AG10803 (cell line): ENCODE measurements at regions not wholly inside any gene's neighbourhood (a gene's known extent, or its start where the extent isn't known, plus 50 kb on each side); places are given as distances from the start of the nearest gene placed in this dataset.
"Not testable (repeated sequence)": the region's sequence is repeated elsewhere in the genome, so short reads cannot be mapped to it uniquely, and the experiment has no call there.

Experiments used
- DNase-seq: peaks from one replicate; pipeline ENCODE4 v3.0.0; 2010; ENCODE audit warnings: low read depth
- H3K4me3 ChIP-seq: 2 replicates; pipeline ENCODE4 v1.5.1; 2011; ENCODE audit warnings: mild to moderate bottlenecking, low read length, control low read depth
- CTCF ChIP-seq: conservative IDR thresholded peaks from 2 replicates; pipeline ENCODE4 v1.5.1; 2011; ENCODE audit warnings: mild to moderate bottlenecking, low read length, control low read depth, inconsistent platforms

DNA sequence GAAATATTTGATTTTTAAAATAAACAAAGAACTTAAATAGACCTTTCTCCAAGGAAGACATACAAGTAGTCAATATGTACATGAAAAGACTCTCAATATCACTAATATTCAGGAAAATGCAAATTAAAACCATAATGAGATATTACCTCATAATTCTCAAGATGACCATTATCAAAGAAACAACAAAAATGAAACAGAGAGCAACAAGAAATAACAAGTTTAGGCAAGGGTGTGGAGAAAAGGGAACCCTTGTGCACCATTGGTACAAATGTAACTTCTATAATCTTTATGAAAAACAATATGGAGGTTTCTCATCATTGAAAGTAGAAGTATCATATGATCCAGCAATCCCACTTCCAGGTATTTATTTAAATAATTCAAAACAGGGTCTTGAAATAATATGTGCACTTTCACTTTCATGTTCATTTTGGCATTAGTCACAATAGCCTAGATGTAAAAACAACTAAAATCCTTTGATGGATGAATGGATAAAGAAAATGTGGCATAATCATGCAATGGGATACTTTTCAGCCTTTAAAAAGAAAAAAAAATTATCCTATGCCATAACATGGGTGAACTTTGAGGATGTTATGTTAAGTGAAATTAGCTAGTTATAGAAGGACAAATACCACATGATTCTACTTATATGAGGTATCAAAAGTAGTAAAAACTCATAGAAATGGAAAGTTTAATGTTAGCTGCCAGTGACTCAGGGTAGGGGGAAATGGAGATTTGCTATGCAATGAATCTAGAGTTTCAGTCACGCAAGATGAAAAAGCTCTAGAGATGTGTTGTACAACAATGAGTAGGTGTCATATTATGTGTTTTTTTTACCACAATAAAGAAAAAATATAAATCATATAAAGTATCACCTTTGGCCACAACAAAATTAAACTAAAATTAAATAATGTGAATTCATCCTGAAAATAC is 114.5 kb upstream of the LYPLAL1 start:
- TF ChIP-seq CTCF = no peak
- H3K4me3 ChIP-seq = no peak overlapping the region
- DNase-seq = no peak

DNA sequence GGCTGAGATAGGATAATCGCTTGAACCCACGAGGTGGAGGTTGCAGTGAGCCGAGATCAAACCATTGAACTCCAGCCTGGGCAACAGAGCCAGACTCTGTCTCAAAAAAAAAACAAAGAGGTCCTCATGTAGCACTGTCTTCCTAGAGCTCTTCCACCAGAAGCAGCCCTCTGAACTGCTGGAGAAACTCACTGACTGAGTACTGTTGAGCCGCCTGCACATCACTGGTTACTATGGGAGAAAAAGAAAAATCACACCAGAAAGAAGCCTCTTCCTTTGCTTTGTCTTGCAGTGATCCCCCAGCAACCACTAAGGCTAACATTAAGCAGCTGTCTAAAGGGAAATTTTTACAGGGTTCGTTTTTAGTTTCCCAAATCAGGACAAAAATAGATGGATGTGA is 112.9 kb upstream of the LYPLAL1 start:
- no peak for DNase-seq
- no peak overlapping the region for H3K4me3 ChIP-seq
- no peak for TF ChIP-seq CTCF

DNA sequence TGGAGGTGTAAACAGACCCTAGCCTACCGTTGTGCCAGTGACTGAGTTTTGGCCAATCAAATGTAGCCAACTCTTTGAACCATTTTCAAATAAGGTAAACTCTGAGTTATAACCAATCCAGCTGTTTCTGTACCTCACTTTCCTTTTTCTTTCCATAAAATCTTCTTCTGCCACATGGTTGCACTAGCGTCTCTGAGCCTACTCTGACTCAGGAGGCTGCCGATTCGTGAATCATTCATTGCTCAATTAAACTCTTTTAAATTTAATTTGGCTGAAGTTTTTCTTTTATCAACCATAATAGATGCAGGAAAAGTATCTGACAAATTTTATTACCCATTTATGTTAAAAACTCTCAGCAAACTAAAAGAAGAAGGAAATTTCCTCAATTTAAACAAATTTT is 111.5 kb upstream of the LYPLAL1 start:
- no peak for DNase-seq
- no peak overlapping the region for H3K4me3 ChIP-seq
- TF ChIP-seq CTCF = no peak

DNA sequence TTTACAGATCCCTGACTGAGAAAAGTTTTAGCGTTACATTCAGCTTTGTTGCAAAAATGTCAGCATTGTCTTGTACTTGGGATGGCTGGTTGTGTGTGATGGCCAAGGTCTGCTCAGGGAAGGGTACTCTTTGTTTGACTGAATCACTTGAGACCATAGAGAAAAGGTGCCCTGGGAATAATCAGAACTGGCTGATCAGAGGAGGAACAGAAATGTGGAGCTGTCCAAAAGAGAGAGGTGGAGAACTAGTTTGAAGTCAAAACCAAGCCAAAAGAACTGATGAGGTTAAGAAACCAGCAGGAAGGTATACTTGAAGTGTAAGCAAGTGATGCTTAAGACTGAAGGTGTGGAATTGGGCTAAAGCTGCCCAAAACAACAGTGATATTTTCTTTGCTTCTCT is 107.6 kb upstream of the LYPLAL1 start:
- H3K4me3 ChIP-seq = no peak overlapping the region
- no peak for TF ChIP-seq CTCF

GRCh38 chr1:219066631-219067349 is 106.9 kb upstream of the LYPLAL1 start:
- TF ChIP-seq CTCF = peak; percentile 51
- H3K4me3 ChIP-seq = no peak overlapping the region
- DNase-seq = peak; percentile 73

More for the DNA sequence above, 107.6 kb upstream of the LYPLAL1 start:
- DNase-seq = no peak

DNA sequence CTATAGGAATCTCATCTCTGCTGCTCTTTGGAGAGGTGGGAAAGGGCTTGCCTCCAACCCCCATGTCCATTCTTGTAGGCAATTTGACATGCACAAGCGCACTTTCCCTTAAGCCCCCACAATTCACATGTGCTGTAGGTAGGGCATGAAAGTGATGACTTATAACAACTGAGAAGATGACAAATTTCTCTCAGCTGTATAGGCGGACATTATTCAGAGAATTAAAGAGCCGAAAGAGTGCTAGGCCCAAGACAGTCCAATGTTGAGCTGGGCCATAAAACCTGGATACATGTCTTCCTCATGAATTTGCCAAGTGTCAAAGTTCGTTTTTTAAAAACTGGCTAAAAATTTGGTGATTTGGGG is 106.3 kb upstream of the LYPLAL1 start:
- H3K4me3 ChIP-seq = no peak overlapping the region
- no peak for TF ChIP-seq CTCF
- no peak for DNase-seq

DNA sequence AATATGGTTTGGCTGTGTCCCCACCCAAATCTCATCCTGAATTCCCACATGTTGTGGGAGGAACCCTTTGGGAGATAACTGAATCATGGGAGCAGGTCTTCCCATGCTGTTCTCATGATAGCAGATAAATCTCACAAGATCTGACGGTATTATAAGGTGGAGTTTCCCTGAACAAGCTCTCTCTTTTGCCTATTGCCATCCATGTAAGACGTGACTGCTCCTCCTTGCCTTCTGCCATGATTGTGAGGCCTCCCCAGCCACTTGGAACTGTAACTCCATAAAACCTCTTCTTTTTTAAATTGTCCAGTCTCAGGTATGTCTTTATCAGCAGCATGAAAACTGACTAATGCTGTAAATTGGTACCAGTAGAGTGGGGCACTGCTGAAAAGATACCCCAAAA is 103.3 kb upstream of the LYPLAL1 start:
- not testable (repeated sequence) for DNase-seq, H3K4me3 ChIP-seq
